ENCODE measurements at regions not wholly inside any gene's neighbourhood (a gene's known extent, or its start where the extent isn't known, plus 50 kb on each side); places are given as distances from the start of the nearest gene placed in this dataset.

- H3K27ac ChIP-seq (ENCODE audit: low read length), result no peak overlapping the region
- no peaks in the 10 kb centered on the region for H3K27me3 ChIP-seq (ENCODE audit: insufficient read depth, low read depth, low read length)
- H3K4me2 ChIP-seq (ENCODE audit: low read length), result no peak overlapping the region
- TF ChIP-seq RAD21 (conservative IDR thresholded peaks at IDR 0.05) (no peak), POLR2AphosphoS5 (IDR thresholded peaks at IDR 0.05) (no peak), REST (IDR thresholded peaks at IDR 0.05; ENCODE audit: borderline replicate concordance) (no peak), SMC3 (conservative IDR thresholded peaks at IDR 0.05; ENCODE audit: poor library complexity) (no peak), MXI1 (conservative IDR thresholded peaks at IDR 0.05; ENCODE audit: poor library complexity, severe bottlenecking) (no peak), EZH2 (IDR thresholded peaks at IDR 0.05; ENCODE audit: borderline replicate concordance, insufficient read depth, low read length, poor library complexity, severe bottlenecking) (no peak), EP300 (conservative IDR thresholded peaks at IDR 0.05; ENCODE audit: poor library complexity, severe bottlenecking) (no peak), CTCF (IDR thresholded peaks at IDR 0.05; ENCODE audit: poor library complexity, severe bottlenecking) (no peak), TAF1 (IDR thresholded peaks at IDR 0.05; ENCODE audit: low read depth) (no peak)
- no peaks in the 10 kb centered on the region for H3K9me3 ChIP-seq (ENCODE audit: low read length)
- H3F3A ChIP-seq (ENCODE audit: insufficient read depth, low read length, poor library complexity, severe bottlenecking), result no peaks in the 10 kb centered on the region
- no peaks in the 10 kb centered on the region for H3K9me2 ChIP-seq (ENCODE audit: insufficient read depth, low read length)
- H2AFZ ChIP-seq (ENCODE audit: low read depth, low read length), result no peak overlapping the region
- no peaks in the 10 kb centered on the region for H3K79me2 ChIP-seq (replicated peaks; ENCODE audit: insufficient read depth, low read length)
- H4K20me1 ChIP-seq (ENCODE audit: insufficient read depth), result no peaks in the 10 kb centered on the region
- H3K4me3 ChIP-seq (ENCODE audit: low read length), result no peak overlapping the region
- H3K36me3 ChIP-seq (ENCODE audit: insufficient read depth, low read length), result no peaks in the 10 kb centered on the region
- H3K9ac ChIP-seq (ENCODE audit: low read length), result no peak overlapping the region
Observed at GRCh38 chr2:59925321-59925720, 628.1 kb downstream of the BCL11A start.

GRCh38 chr2:59924346-59924745 is 629.1 kb downstream of the BCL11A start:
- no peak overlapping the region for H3K4me2 ChIP-seq (ENCODE audit: low read length)
- H3K27me3 ChIP-seq (ENCODE audit: insufficient read depth, low read depth, low read length), result no peaks in the 10 kb centered on the region
- H3K9me2 ChIP-seq (ENCODE audit: insufficient read depth, low read length), result no peaks in the 10 kb centered on the region
- no peak overlapping the region for H3K4me3 ChIP-seq (ENCODE audit: low read length)
- no peaks in the 10 kb centered on the region for H3K9me3 ChIP-seq (ENCODE audit: low read length)
- no peak overlapping the region for H3K27ac ChIP-seq (ENCODE audit: low read length)
- H2AFZ ChIP-seq (ENCODE audit: low read depth, low read length), result no peak overlapping the region
- no peaks in the 10 kb centered on the region for H4K20me1 ChIP-seq (ENCODE audit: insufficient read depth)
- no peak overlapping the region for H3K9ac ChIP-seq (ENCODE audit: low read length)
- no peaks in the 10 kb centered on the region for H3F3A ChIP-seq (ENCODE audit: insufficient read depth, low read length, poor library complexity, severe bottlenecking)
- H3K79me2 ChIP-seq (replicated peaks; ENCODE audit: insufficient read depth, low read length), result no peaks in the 10 kb centered on the region
- no peaks in the 10 kb centered on the region for H3K36me3 ChIP-seq (ENCODE audit: insufficient read depth, low read length)
- TF ChIP-seq EZH2 (IDR thresholded peaks at IDR 0.05; ENCODE audit: borderline replicate concordance, insufficient read depth, low read length, poor library complexity, severe bottlenecking) (no peak), EP300 (conservative IDR thresholded peaks at IDR 0.05; ENCODE audit: poor library complexity, severe bottlenecking) (no peak), TAF1 (IDR thresholded peaks at IDR 0.05; ENCODE audit: low read depth) (no peak), POLR2AphosphoS5 (IDR thresholded peaks at IDR 0.05) (no peak), RAD21 (conservative IDR thresholded peaks at IDR 0.05) (no peak), CTCF (IDR thresholded peaks at IDR 0.05; ENCODE audit: poor library complexity, severe bottlenecking) (no peak), MXI1 (conservative IDR thresholded peaks at IDR 0.05; ENCODE audit: poor library complexity, severe bottlenecking) (no peak), SMC3 (conservative IDR thresholded peaks at IDR 0.05; ENCODE audit: poor library complexity) (no peak), REST (IDR thresholded peaks at IDR 0.05; ENCODE audit: borderline replicate concordance) (no peak)
